ENCODE measurements at regions not wholly inside any gene's neighbourhood (a gene's known extent, or its start where the extent isn't known, plus 50 kb on each side); places are given as distances from the start of the nearest gene placed in this dataset.
"Not testable (repeated sequence)": the region's sequence is repeated elsewhere in the genome, so short reads cannot be mapped to it uniquely, and the experiment has no call there.

- DNase-seq: not testable (repeated sequence)
Measured at GRCh38 chr17:77290759-77291558, 150.2 kb downstream of the SEC14L1 start.

- no peak for DNase-seq
Measured at GRCh38 chr17:77291591-77292386, 151.0 kb downstream of the SEC14L1 start.

GRCh38 chr17:77294761-77295160, 154.0 kb downstream of the SEC14L1 start:
- DNase-seq: no peak

GRCh38 chr17:77295241-77295853, 154.6 kb downstream of the SEC14L1 start:
- no peak for DNase-seq

GRCh38 chr17:77296769-77297409, 156.1 kb downstream of the SEC14L1 start:
- DNase-seq: no peak

GRCh38 chr17:77297693-77298666, 157.2 kb downstream of the SEC14L1 start:
- DNase-seq: no peak

GRCh38 chr17:77298811-77299210, 158.0 kb downstream of the SEC14L1 start:
- no peak for DNase-seq

- no peak for DNase-seq
Measured at GRCh38 chr17:77299256-77300015, 158.7 kb downstream of the SEC14L1 start.

GRCh38 chr17:77300016-77300686, 159.4 kb downstream of the SEC14L1 start:
- no peak for DNase-seq

GRCh38 chr17:77301694-77302266, 161.0 kb downstream of the SEC14L1 start:
- no peak for DNase-seq

GRCh38 chr17:77302682-77303081, 161.9 kb downstream of the SEC14L1 start:
- no peak for DNase-seq

GRCh38 chr17:77303620-77304019, 162.9 kb downstream of the SEC14L1 start:
- no peak for DNase-seq

GRCh38 chr17:77304051-77304745, 163.4 kb downstream of the SEC14L1 start:
- no peak for DNase-seq

GRCh38 chr17:77304746-77305473, 164.1 kb downstream of the SEC14L1 start:
- no peak for DNase-seq

GRCh38 chr17:77306048-77306789, 165.4 kb downstream of the SEC14L1 start:
- no peak for DNase-seq

GRCh38 chr17:77306790-77307478, 166.2 kb downstream of the SEC14L1 start:
- no peak for DNase-seq

- DNase-seq: no peak
Measured at GRCh38 chr17:77307479-77308198, 166.9 kb downstream of the SEC14L1 start.
